HG03521 (cell line): ENCODE measurements at regions not wholly inside any gene's neighbourhood (a gene's known extent, or its start where the extent isn't known, plus 50 kb on each side); places are given as distances from the start of the nearest gene placed in this dataset.

Source experiments
- ATAC-seq: cut with Tn5 transposase; IDR thresholded peaks from one replicate; pipeline ENCODE4 v1.9.1; 2021; ENCODE audit warnings: mild to moderate bottlenecking, moderate library complexity; ENCODE audit not compliant: unreplicated experiment

DNA sequence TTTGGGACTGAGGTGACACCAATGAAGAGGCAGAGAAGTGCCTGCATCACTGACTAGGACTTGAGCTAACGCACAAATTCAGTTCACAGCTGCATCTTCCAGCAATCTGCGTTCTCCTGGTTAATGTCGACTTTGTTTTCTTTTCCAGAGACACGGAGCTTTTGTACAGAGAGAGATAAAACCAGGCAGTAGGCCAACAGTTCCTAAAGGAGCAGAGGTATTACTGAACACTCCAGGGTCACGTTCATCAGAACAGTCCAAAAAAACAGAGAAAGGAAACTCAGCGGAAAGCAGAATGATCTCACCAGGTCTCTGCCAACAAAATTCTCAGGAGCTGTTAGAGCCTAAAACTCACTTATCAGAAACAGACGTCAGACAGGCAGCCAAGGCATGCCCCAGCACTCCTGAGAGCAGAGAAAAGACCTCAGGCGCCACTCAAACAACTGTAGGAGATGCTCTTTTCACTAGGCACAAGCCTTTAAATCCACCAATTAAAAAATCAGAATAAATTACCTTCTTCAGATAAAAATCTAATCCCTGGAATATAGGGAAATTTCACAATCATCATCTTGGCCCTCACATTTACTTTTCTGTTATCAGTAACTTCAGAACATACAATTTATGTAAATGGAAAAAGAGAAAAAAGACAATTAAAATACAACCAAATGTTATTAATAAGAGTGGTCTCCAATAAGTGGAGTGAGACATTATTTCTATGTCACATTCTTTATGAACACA is 95.9 kb upstream of the SPTBN1 start:
- ATAC-seq = no peak

GRCh38 chr2:54364409-54364808 is 91.7 kb upstream of the SPTBN1 start:
- ATAC-seq = no peak

GRCh38 chr2:54365661-54366060 is 90.5 kb upstream of the SPTBN1 start:
- ATAC-seq = no peak

DNA sequence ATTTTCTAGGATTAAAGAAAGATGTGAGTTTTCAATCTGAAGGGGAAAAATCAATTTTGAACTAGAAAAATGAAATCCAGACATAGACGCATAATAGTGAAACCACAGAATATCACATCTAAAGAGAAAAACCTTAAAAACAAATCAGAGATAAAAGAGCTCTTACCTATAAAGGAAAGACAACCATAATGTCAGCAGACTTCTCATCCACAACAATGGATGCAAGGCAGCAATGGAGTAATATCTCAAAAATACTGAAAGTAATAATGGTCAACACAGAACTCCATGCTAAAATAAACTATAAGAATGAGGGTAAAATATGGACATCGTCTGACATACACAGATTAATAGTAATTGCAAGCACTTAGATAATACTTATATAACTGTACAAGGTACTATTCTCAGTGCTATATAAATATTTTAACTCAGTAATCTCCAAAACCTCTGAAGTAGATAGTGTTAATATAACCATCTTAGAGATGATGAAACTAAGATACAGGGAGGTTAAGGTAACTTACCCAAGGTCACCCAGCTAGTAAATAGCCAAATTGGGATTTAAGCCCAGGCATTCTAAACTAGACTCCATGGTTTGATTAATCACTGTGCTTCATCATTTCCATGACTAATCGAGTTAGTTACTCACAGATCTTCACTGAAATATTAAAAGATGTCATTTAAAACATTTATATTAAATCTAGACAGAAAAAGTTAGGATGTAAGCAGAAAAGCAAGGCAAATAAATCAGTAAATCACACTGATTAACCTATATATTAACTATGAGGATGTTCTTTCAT is 89.4 kb upstream of the SPTBN1 start:
- ATAC-seq = no peak

- ATAC-seq = no peak
These were observed 85.6 kb upstream of the SPTBN1 start for GRCh38 chr2:54370405-54371104.

GRCh38 chr2:54371460-54372065 is 84.6 kb upstream of the SPTBN1 start:
- no peak for ATAC-seq

DNA sequence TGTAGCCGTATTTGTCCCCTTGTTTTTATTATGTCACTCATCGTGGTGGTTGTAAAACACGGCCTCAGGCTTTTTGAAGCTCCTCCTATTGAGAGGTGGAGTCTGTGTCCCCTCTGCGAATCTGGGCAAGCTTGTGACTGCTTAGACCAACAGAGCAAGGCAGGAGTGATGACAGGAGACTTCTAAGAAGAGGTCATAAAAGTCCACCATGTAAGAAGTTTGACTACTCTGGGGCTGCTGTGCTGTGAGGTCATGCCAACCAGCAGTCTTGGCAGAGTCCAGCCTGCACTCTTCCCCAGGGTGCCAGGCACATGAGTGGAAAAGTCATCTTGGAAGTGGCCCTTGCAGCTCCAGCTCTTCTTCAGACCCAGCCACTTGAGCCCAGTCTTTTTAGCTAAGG is 83.8 kb upstream of the SPTBN1 start:
- no peak for ATAC-seq

DNA sequence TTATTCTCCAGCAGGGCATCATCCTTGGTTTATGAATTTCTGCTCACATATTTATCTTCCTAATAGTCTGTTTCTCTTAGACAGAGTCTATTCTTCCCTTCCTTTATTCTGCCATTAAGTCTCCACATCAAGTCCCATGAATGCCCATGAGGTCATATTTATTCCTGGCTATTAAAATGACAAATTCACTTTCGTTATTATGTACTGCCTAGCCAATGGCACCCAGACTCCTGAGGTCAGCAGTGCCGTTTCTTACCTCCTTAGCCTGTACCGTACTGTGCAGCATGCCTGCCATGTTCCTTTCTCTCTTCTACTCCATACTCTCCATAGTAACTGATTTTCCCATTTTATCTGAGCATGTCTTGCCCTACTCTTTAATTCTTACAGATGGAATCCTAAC is 82.3 kb upstream of the SPTBN1 start:
- no peak for ATAC-seq

DNA sequence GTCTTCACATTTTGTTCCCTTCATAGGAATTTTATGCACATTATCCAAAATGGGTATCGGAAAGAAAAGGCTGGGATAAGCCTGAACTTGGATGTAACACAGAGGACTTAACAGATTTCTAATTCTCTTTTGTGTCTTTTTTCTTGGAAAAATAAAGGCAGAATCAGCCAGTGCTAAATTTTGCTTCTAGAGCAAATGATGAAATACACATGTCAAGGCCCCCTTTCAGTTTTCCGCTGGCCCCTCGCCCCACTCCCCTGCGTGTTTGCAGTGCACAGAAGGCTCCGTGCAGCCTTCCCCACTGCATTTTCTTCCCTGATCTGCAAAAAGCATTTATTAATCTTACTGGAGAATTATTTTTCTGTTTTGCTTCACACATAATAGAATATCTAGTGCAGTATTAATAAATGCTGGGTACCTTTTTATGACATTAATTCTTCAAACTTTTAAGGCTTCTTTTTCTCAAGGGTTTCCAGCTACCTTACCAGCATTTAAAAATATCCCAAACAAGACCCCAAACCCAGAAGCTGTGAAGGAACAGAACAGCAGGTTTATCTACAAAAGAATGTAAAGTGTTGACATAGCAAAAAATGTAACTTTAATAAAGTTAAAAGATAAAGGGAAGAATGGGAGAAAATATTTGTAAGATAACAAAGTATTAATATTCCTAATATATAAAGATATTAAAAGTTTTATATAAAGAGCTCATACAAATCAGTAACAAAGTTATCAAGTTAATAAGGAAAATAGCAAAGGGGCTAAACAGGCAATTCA is 81.3 kb upstream of the SPTBN1 start:
- ATAC-seq = no peak

DNA sequence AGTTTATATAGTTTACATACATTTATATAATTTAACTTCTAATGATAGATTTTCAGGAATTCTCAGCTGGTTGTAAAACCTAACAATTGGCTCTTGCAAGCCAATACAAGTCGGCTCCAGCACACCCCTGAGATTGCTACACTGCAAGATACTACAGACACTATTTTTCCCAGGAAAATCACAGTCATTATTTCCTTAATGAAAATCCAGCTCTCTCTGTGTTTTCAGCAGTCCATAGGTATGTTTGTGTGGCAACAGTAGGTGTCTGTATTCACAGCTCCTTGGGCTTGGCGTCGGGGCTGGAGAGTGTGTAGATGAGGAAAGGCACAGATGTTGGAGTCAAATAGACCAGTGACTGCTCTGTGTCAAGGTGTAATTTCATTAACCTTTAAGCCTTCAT is 78.7 kb upstream of the SPTBN1 start:
- no peak for ATAC-seq

- no peak for ATAC-seq
These were observed 78.1 kb upstream of the SPTBN1 start for GRCh38 chr2:54377901-54378493.

- ATAC-seq = no peak
These were observed 75.5 kb upstream of the SPTBN1 start for GRCh38 chr2:54380670-54381069.

- no peak for ATAC-seq
These were observed 74.8 kb upstream of the SPTBN1 start for GRCh38 chr2:54381293-54381692.

- no peak for ATAC-seq
These were observed 73.5 kb upstream of the SPTBN1 start for GRCh38 chr2:54382601-54383000.

GRCh38 chr2:54384301-54385203 is 71.6 kb upstream of the SPTBN1 start:
- no peak for ATAC-seq

- ATAC-seq = no peak
These were observed 70.9 kb upstream of the SPTBN1 start for GRCh38 chr2:54385271-54385670.

DNA sequence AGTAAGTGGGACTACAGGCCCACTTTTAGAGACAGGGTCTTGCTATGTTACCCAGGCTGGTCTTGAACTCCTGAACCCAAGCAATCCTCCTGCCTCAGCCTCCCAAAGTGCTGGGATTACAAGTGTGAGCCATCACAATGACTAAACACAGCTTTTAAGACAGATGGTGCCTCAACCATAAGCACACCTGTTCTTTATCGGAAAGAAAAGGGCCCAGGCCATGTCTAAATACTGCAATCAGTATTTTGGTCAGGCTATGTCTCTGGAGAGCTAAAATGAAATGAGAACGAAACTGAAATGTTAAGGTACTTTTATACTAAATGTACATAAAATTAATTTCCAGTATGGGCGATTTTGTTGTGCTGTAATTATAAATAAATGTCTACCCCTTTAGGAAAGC is 69.5 kb upstream of the SPTBN1 start:
- ATAC-seq = no peak

GRCh38 chr2:54387059-54387991 is 68.8 kb upstream of the SPTBN1 start:
- no peak for ATAC-seq
